GM21529 (cell line): ENCODE measurements at regions not wholly inside any gene's neighbourhood (a gene's known extent, or its start where the extent isn't known, plus 50 kb on each side); places are given as distances from the start of the nearest gene placed in this dataset.
"Not testable (repeated sequence)": the region's sequence is repeated elsewhere in the genome, so short reads cannot be mapped to it uniquely, and the experiment has no call there.

Experiments
- ATAC-seq: cut with Tn5 transposase; IDR thresholded peaks from one replicate; pipeline ENCODE4 v1.9.1; 2021; ENCODE audit not compliant: unreplicated experiment

DNA sequence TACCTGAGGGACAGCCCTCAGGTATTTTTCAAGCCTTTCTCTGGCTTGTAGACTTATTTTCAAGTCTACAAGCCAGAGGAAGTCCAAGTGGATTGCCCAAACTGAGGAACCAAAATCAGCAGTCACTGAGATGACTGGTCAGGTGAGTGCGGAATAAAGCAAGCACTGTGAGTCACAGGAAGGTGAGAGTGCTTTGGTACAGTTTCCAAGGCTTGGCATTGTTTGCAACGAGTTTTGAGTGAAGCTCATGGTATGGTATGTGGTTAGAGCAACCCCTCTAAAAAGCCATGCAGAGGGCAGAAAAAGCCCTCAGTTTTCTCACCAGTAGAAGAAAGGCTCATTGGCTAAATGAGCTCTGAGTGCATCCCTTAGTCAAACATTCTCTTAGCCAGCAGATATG is 112.8 kb upstream of the EOLA2 start:
- no peak for ATAC-seq

DNA sequence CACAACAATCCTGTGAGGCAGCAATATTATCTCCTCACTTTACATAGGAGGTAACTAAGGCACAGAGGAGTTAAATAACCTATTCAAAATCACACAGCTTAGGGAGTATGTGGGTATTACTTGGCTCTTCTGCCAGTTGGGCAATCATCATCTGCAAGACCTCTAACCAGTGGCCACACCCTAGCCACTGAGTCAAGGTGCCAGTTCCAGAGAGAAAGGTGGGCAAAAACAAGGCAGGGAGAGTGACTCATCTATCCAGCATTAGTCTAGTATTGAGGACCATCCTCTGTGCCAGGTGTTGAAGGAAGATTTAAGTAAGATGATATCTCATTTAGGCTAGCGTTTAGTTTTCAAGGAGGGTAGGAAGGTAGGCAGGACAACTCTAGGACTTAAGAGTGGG is 113.9 kb upstream of the EOLA2 start:
- ATAC-seq, result no peak

DNA sequence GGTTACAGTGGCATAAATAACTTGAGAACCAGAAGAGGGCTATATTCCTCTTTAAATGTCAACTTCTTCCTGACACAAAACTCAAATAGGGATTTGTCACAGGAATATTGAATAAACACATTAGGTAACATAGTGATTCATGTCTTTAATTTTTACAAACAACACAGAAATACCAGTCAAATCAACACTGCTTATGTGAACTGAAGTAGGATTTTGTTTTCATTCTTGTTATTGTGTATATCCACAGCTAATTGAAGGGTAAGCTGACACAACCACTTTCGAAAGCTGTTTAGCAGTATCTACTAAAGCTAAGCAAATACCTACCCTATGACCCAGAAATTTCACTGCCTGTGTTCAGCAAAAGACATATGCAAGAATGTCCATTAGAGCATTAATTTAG is 120.4 kb upstream of the EOLA2 start:
- ATAC-seq, result no peak

DNA sequence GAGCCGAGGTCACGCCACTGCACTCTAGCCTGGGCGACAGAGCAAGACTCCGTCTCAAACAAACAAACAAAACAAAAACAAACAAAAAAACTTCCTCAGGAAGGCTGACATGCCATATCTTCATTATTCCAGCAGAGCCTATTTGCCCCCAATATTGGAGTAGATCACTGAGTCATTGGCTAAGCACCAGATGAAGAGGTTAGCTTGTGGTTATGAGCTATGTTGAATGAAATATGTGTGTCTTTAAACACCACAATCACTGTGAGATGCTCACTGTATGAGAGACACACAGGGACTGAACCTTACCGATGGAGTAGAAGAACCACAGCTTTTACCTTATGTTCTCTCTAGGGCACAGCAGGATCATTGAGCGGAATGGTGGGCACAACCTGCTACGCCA is 122.1 kb upstream of the EOLA2 start:
- ATAC-seq, result no peak

DNA sequence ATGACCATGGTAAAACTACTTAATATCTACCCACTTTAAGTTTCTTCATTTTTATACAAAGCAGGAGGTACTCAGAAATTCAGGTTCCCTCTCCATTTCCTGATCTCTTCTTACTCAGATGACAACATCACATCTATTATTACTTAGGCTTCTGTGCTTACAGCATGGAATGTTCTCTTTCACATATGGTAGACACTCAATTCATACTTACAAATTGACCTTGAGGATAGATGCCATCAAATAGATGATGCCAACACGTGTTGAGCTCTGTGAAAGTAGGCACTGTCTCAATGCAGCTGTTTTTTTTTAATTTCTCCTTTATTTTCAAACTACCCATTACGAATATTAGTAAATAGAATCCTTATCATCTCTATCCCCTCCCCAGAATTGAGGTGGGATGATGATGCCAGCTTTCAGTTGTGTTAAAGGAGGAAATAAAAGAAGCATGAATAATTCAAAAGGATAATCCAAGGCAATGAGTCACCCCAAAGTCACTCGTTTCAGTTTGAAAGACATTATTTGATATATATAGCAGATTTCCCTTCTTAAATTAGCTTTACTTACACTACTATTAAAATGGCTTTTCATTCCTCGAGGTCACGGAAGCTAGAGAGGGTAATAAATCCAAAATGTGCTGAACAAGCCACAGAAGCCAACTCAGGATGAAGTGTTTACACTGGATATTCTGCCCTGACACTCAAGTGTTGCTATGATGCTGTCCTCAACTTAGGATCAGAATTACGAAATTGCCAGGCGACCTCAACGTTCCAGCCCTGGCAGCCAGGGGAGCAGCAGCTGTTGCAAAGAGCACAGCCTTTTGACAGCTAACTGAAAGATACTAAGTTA is 124.2 kb upstream of the EOLA2 start:
- ATAC-seq, result no peak

DNA sequence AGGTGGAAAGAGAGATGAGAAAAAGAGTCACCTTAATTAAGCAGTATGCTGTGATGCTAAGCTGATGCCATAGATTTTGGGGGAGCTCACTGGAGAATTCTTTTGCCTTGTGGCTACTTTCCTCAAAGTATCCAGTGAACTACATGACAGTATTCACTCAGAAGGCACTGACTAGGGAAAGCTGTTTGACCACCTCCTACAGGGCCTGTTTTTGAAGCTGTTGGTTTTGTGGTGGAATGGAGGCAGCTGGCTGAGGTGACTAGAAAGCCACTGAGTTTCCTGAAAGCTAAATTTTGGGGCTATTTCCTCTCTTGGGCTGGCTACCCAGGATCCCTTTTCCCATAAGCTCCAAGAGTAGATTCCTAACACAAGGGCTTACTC is 124.8 kb upstream of the EOLA2 start:
- no peak for ATAC-seq

DNA sequence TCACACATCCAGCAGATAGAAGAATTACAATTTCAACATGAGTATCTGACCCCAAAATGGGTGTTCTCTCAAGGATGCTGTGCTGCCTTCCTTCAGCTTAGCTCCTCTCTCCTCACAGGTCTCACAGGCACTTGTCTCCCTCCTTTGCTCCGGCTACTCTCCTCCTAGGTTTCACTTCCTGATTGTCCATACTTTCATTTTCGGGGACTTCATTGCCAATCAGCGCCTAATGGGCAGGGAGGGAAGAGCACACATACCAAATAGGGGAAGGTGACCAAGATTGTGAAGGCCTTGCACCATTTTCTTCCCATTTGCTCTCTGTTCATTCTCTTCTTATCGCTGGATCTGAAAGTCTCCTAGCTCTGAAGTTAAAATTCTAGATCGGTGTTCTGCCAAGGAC is 125.4 kb upstream of the EOLA2 start:
- no peak for ATAC-seq

DNA sequence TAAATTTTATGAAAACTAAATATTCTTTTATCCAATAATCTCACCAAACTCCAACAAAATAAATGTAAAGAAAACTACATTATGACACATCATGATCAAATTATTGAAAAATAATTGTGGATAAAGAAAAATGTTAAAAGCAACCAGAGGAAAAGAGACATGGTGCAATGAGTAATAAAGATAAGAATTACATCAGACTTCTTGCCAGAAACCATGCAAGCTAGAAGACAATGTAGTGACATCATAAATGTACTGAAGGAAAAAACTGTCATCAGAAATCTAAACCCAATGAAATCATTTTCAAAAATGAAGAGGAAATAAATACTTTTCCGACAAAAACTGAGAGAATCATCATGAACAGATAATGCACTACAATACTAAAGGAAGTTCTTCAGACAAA is 135.9 kb upstream of the EOLA2 start:
- no peak for ATAC-seq

DNA sequence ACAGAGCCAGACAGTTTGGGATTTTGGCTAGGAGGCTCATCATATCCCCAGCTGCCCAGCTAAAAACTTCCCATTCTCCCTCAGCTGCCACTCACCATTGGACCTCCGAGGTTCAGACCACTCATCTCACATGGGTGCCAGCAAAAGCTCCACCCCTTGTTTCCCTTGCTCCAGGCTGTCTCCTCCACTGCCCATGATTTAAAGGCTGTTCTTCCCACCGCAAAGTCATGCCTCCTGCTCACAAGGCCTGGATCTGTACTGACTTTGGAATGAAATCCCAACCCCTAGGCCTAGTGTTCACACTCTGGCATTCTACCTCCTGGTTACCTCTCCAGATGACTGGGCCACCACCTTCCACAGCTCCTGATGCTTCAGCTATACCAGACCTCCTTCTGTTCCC is 142.2 kb upstream of the EOLA2 start:
- no peak for ATAC-seq

DNA sequence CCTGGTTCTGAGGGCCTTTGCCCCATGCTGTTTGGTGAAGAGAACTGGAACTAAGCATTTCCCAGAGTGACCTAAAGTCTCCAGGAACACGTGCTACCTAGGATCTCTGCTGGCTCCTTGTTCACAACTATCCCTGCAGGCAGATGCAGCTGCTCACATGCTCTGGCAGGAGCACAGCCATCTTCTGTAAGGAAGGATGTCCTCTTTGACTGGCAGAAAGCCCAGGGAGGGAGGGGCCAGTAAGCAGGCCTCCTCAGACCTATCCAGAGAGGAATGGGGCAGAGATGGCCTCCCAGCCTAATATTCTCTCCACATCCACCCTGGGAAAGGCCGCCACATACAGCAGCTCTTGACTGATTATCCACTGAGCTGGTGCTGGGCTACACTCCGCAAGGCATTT is 142.8 kb upstream of the EOLA2 start:
- ATAC-seq, result no peak

DNA sequence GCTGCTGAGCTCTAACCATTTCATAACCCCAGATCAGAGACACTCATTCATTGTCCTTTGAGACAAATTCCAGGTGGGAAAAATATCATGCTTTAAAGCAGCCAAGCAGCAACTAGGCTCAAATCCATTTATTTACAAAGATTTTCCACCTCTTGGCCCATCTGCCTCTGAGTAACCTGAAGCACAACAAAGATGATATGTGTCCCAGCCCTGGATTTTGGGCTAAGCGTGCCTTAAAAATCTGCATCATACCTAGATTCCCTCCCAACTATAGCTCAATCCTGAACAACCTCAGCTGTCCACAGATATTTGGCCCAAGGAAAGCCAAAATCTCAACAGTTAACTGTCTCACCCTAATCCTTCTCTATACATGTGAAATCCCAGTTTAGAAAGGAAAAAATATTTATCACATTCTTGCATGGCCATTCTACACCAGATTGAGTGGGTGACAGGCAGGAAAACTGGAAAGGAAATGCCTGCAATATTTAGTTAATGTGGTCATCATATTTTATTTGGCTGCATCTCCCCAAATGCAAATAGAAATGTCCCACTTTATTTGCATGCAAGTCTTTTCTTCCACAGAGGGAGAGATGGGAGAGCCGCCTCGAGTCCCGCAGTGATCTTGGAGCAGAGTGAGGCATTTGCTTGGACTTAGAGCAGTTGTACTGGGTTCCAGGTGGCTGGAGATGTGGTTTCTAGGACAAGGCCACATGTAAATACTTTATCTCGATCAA is 146.4 kb upstream of the EOLA2 start:
- no peak for ATAC-seq

DNA sequence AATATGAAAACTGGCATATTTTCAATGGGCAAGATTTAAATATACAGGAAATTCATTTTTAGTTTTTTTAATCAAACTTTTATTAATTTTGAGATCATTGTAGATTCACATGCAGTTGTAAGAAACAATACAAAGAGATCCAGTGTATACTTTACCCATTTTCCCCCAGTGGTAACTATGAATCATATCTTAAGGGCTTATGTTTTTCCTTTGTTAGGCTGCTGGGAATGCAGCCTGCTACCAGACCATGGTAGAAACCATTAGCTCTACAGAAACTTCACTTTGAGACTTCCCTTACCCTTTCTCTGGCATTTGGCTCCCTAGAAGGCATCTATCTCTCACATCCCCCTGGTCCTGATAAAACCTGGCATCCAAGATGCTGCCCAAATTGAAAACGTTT is 147.6 kb upstream of the EOLA2 start:
- ATAC-seq, result no peak

DNA sequence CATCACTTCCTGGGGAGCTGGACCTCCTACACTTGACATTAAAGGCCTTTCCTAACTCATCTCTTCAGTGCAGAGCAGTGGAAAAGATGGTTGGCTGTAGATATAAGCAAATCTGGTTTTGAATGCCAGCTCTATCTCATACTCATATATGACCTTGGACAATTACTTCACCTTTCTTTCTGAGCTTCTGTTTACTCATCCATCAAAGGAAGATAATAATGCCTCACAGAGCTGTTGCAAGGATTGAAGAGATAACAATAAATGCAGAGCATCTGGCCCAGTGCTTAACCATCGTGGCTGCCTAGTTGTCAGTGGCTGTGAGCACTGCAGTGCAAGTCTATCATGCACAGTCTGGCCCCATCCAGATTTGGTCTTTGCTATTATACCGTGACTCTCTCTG is 148.1 kb upstream of the EOLA2 start:
- ATAC-seq, result no peak

DNA sequence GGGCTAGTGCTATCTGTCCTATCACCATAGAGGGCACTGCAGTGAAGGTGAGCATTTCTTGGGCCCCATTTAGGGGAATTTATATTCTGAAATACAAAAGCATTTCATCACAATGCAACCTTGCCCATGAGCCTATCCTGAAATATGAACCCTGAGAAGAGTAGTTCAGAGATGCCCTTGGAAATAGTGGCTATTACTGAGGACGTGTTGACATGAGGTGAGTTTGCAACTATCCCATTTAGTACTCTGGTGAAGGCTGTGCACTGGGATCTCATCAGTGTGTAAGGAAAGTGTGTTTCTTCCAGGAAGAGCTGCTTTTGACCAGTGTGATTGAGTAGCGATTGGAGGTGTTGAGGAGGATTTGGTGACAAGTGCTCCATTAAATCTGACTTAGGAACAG is 149.3 kb upstream of the EOLA2 start:
- ATAC-seq, result no peak

DNA sequence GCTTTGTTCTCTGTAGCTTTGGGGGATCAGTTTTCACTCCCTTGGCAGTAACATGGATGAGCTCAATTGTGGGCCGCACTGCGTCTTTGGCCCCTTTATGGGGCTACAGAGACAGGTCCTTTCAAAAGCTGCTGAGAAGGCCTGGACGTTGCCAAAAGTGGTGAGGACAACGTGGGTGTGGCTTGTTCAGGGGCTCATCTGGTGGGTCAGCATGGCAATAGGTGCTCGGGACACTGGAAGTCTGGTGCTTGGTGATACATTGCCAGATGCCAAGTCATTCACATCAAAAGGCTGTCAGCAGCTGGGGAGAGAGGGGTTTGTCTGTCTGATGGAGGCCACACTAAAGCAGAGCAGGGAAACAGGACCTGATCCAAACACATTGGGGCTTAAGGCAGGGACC is 149.8 kb upstream of the EOLA2 start:
- ATAC-seq, result no peak

DNA sequence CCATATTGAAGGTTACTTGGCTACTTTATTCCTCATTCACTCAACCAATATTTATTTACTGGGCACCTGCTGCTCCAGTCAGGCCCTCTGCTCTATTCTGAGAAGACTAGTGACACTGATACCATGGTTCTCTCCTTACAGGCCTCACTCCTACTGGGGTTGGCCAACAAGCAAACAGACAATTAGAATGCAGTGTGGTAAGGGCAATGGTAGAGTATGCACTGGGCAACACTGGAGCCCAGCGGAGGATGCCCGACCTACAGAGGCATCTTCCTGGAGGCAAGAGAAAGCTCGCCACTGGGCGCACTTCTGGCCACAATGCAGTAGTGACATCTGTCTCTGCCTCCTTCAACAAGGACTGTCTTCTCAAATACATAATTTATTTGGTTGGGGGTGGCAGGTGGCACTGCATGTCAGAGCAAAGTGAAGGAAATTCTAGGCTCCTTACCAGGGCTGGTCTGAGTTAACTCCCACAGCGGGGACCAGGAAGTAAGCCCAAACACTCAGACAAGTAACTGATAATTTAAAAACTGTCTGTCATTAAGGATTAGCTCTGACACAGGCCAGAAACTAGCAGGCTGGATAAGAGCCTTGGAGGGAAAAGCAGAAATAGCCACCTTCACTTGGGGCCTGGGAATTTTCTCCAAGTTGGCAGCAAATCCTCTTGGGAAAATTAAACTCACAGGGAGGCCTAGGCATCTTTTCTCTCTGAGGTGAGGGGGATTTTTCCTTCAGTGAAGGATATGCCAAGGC is 150.7 kb upstream of the EOLA2 start:
- ATAC-seq, result no peak

DNA sequence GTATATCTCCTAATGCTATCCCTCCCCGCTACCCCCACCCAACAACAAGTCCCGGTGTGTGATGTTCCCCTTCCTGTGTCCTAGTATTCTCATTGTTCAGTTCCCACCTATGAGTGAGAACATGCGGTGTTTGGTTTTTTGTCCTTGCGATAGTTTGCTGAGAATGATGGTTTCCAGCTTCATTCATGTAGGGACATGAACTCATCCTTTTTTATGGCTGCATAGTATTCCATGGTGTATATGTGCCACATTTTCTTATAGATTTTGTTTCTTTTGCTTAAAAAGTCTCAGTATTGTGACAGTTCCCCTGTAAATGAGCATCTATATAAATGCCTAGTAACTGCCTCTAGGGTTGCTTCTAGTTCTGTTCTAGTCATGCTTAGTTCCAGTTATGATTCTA is 153.0 kb upstream of the EOLA2 start:
- not testable (repeated sequence) for ATAC-seq

DNA sequence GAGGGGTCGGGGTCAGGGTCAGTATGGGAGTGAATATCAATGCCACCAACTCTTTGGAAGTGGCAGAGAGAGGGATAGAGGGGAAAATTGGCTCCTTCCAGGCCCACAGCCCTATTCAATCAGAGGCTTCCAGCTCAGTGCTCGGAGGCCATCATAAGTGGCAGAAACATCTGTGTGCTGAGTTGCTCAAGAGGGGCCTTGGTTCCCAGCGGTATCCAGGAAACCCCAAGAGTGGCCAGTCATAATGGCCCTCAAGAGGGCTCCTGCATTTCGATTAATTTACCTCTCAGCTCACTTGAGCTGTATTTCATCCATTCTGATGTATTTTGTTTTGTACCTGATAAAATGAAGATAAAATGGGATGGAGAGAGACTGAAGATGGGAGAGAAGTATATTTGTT is 154.3 kb upstream of the EOLA2 start:
- ATAC-seq, result no peak

DNA sequence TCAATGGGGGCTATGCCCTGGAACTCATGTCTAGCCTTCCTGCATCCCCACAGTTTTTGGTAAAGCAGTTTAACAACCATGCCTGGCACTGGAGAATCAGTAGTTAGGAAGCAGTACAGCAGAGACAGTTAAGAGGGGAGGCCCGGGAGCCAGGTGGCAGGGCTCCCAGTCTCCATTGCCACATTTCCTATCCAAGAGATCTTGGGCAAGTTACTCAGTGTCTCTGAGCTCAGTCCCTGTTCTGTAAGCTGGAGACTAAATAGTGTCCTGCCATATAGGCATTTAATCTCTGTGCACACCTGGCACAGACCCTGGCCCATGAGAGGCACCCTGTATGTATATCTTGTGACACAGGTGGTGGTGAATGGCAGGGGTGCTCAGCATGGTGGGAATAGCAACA is 156.1 kb upstream of the EOLA2 start:
- ATAC-seq, result no peak

DNA sequence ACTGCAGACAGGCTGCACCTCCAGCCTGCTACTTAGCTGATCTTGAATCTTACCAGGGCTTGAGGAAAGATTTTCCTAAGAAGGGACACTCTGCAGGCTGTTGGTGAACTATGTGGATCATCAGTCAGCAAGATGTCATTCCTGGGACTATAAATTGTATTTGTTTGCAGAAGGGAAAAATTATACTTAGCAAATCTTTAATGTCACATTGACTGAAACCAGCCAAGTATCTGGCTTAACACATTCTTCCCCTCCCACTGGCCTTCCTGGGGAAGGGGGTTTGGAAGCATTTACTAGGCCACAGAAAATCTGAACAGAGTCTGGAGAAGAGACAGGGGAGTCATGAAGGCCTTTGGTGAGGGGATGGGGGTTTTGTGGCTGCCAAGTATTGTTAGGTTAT is 156.7 kb upstream of the EOLA2 start:
- no peak for ATAC-seq

DNA sequence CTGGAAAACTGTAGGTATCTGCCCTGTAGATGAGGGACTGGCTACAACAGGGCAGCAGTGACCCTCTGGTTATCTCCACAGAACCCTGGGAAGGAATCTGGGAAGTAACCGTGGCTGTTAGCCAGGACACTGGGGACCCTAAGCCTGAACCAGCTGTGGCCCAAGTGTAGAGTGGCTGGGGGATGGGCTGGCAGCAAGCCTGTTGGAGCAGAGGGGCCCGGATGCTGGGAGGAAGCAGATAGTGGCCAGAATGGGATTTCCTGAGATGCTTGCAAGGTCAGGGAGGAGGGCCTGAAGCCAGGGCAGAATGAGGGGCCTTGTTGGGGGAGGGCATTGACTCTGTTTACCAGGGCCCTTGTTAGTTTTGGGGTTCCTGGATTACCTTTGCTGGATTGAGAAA is 161.0 kb upstream of the EOLA2 start:
- no peak for ATAC-seq

DNA sequence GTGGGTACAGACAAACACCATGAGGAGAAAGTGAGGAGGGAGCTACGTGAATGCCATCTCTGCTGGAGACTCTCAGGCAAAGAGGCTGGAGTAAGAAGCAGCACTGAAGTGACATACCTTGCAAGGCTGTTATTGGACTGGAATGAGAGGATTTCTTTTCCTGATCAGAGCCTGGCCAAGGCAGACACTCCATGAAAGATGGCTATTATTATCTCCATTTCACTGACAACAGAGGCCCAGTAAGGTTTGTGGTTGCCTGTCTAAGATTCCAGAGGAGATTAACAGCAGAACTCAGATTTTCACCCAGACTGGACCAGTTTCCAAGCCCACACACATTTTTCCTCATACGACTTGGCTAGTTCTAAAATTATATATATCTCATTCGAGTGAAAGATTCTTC is 162.0 kb upstream of the EOLA2 start:
- no peak for ATAC-seq
